Upper lobe of left lung (tissue), 4 donors: ENCODE measurements at regions not wholly inside any gene's neighbourhood (a gene's known extent, or its start where the extent isn't known, plus 50 kb on each side); places are given as distances from the start of the nearest gene placed in this dataset.

Experiments used
- CTCF ChIP-seq, 6 experiments: fragments of 450-650 bp in 4 of 6; fragments of 200-600 bp in 2 of 6; sonication (generic) in 2 of 6; IDR thresholded peaks; one replicate each; pipeline ENCODE4 v1.5.1; 2016 to 2019; ENCODE audit warnings: antibody characterized with exemption in 6 of 6
- EP300 ChIP-seq, 4 donors: sonication (generic); formaldehyde crosslinking; IDR thresholded peaks; one replicate each; pipeline ENCODE4 v1.5.1; 2017; ENCODE audit warnings: antibody characterized with exemption in 4 of 4, control low read depth in 2 of 4

- TF ChIP-seq CTCF (IDR thresholded peaks at IDR 0.05) (no peak), EP300 (IDR thresholded peaks at IDR 0.05) (no peak)
These were observed 730.4 kb upstream of the MEF2C start for GRCh38 chr5:89613222-89613956.
